CD8-positive, alpha-beta memory T cell (primary cell): ENCODE measurements at regions not wholly inside any gene's neighbourhood (a gene's known extent, or its start where the extent isn't known, plus 50 kb on each side); places are given as distances from the start of the nearest gene placed in this dataset.

Experiments used
- CTCF ChIA-PET: fragments of 350-600 bp; sonication (Branson Sonifier 250); formaldehyde crosslinking; loops from one replicate; lab custom pipeline; 2021; ENCODE audit warnings: antibody characterized with exemption; lab: Charles Lee
- POLR2A ChIA-PET: fragments of 350-600 bp; sonication (Branson Sonifier 250); formaldehyde crosslinking; loops from one replicate; lab custom pipeline; 2021; ENCODE audit warnings: antibody characterized with exemption; lab: Charles Lee
- DNase-seq, 5 donors: peaks; one replicate each; pipeline versions ENCODE4 v3.0.0 to v3.0.0-alpha.2; 2020 to 2022; ENCODE audit warnings: mixed read lengths in 1 of 5
- H3K27ac ChIP-seq: one replicate; pipeline ENCODE4 v1.7.0; 2013; ENCODE audit warnings: low read depth, mild to moderate bottlenecking, low read length, moderate library complexity
- H3K27me3 ChIP-seq: 2 replicates; pipeline ENCODE4 v1.7.0; 2013; ENCODE audit warnings: low read length, mild to moderate bottlenecking; ENCODE audit not compliant: insufficient read depth, poor library complexity, severe bottlenecking
- H3K36me3 ChIP-seq: 2 replicates; pipeline ENCODE4 v1.7.0; 2013; ENCODE audit warnings: mild to moderate bottlenecking, low read length, moderate library complexity; ENCODE audit not compliant: insufficient read depth
- H3K4me1 ChIP-seq: 2 replicates; pipeline ENCODE4 v1.7.0; 2013; ENCODE audit warnings: mild to moderate bottlenecking, low read length, moderate library complexity; ENCODE audit not compliant: insufficient read depth
- H3K4me3 ChIP-seq: 2 replicates; pipeline ENCODE4 v1.7.0; 2013; ENCODE audit warnings: mild to moderate bottlenecking, low read length
- H3K9me3 ChIP-seq: 2 replicates; pipeline ENCODE4 v1.7.0; 2013; ENCODE audit warnings: mild to moderate bottlenecking, low read length
- H3K27ac Mint-ChIP-seq, 8 donors: one replicate each; pipeline ENCODE4 v1.8.0; 2020 to 2021; ENCODE audit warnings: mixed read lengths in 8 of 8, mild to moderate bottlenecking in 6 of 8, inconsistent platforms in 3 of 8, moderate library complexity in 3 of 8
- H3K27me3 Mint-ChIP-seq, 2 donors: one replicate each; pipeline ENCODE4 v1.8.0; 2020 to 2021; ENCODE audit warnings: mixed read lengths in 2 of 2, mild to moderate bottlenecking in 1 of 2, moderate library complexity in 1 of 2
- H3K36me3 Mint-ChIP-seq, 3 donors: one replicate each; pipeline ENCODE4 v1.8.0; 2020 to 2021; ENCODE audit warnings: mixed read lengths in 3 of 3, inconsistent platforms in 1 of 3, mild to moderate bottlenecking in 1 of 3
- H3K4me1 Mint-ChIP-seq, 3 donors: one replicate each; pipeline ENCODE4 v1.8.0; 2020 to 2021; ENCODE audit warnings: mixed read lengths in 3 of 3, inconsistent platforms in 1 of 3, mild to moderate bottlenecking in 1 of 3
- H3K4me3 Mint-ChIP-seq, 7 donors: one replicate each; pipeline ENCODE4 v1.8.0; 2020 to 2021; ENCODE audit warnings: mixed read lengths in 7 of 7, mild to moderate bottlenecking in 6 of 7, moderate library complexity in 4 of 7, inconsistent platforms in 2 of 7
- H3K9me3 Mint-ChIP-seq, 5 donors: one replicate each; pipeline ENCODE4 v1.8.0; 2020 to 2022; ENCODE audit warnings: mixed read lengths in 5 of 5, mild to moderate bottlenecking in 3 of 5, moderate library complexity in 2 of 5, inconsistent platforms in 1 of 5

- no peak overlapping the region for H3K4me3 ChIP-seq
- H3K4me1 ChIP-seq = no peaks in the 10 kb centered on the region
- H3K9me3 ChIP-seq = no peaks in the 10 kb centered on the region
- H3K36me3 ChIP-seq = no peaks in the 10 kb centered on the region
- H3K27me3 ChIP-seq = no peaks in the 10 kb centered on the region
- Mint-ChIP-seq H3K4me3 (no peak overlapping the region), H3K9me3 (no peaks in the 10 kb centered on the region), H3K27ac (no peak overlapping the region), H3K36me3 (no peaks in the 10 kb centered on the region), H3K4me1 (no peaks in the 10 kb centered on the region), H3K27me3 (peaks cover 11 to 39% of the 10 kb centered on the region in 2 donors)
- H3K27ac ChIP-seq = no peak overlapping the region
- DNase-seq = no peak
- CTCF ChIA-PET = no interaction called here
- POLR2A ChIA-PET = no interaction called here
These were observed 127.9 kb downstream of the ENGASE start for GRCh38 chr17:79202480-79202879.

- CTCF ChIA-PET = no interaction called here
- Histone ChIP-seq H3K27me3 (no peaks in the 10 kb centered on the region), H3K4me3 (no peak overlapping the region), H3K27ac (no peak overlapping the region), H3K9me3 (no peaks in the 10 kb centered on the region), H3K36me3 (no peaks in the 10 kb centered on the region), H3K4me1 (no peaks in the 10 kb centered on the region)
- Mint-ChIP-seq H3K27me3 (peaks cover 11 to 36% of the 10 kb centered on the region in 2 donors), H3K4me1 (no peaks in the 10 kb centered on the region), H3K36me3 (no peaks in the 10 kb centered on the region), H3K9me3 (no peaks in the 10 kb centered on the region), H3K4me3 (peak overlapping the region in 1 of 7 donors; percentile 15), H3K27ac (no peak overlapping the region)
- no peak for DNase-seq
- POLR2A ChIA-PET = no interaction called here
These were observed 127.1 kb downstream of the ENGASE start for GRCh38 chr17:79201536-79202227.

GRCh38 chr17:79201119-79201518, 126.5 kb downstream of the ENGASE start:
- POLR2A ChIA-PET = no interaction called here
- H3K27ac Mint-ChIP-seq = no peak overlapping the region
- H3K27me3 Mint-ChIP-seq = peaks cover 11 to 40% of the 10 kb centered on the region in 2 donors
- H3K4me1 Mint-ChIP-seq = no peaks in the 10 kb centered on the region
- H3K9me3 Mint-ChIP-seq = no peaks in the 10 kb centered on the region
- H3K4me3 ChIP-seq = no peak overlapping the region
- no peaks in the 10 kb centered on the region for H3K9me3 ChIP-seq
- no peaks in the 10 kb centered on the region for H3K36me3 Mint-ChIP-seq
- H3K27ac ChIP-seq = no peak overlapping the region
- no peaks in the 10 kb centered on the region for H3K36me3 ChIP-seq
- H3K27me3 ChIP-seq = no peaks in the 10 kb centered on the region
- H3K4me1 ChIP-seq = no peaks in the 10 kb centered on the region
- H3K4me3 Mint-ChIP-seq = no peak overlapping the region
- CTCF ChIA-PET = no interaction called here
- DNase-seq = no peak

GRCh38 chr17:79196913-79197312, 122.3 kb downstream of the ENGASE start:
- no peaks in the 10 kb centered on the region for H3K36me3 Mint-ChIP-seq
- Histone ChIP-seq H3K4me3 (no peak overlapping the region), H3K9me3 (no peaks in the 10 kb centered on the region), H3K27ac (no peak overlapping the region), H3K4me1 (no peaks in the 10 kb centered on the region), H3K36me3 (no peaks in the 10 kb centered on the region), H3K27me3 (peaks cover 2% of the 10 kb centered on the region)
- H3K9me3 Mint-ChIP-seq = no peaks in the 10 kb centered on the region
- H3K27ac Mint-ChIP-seq = no peak overlapping the region
- no peak for DNase-seq
- POLR2A ChIA-PET = no interaction called here
- CTCF ChIA-PET = no interaction called here
- H3K27me3 Mint-ChIP-seq = peaks cover 21 to 50% of the 10 kb centered on the region in 2 donors
- H3K4me1 Mint-ChIP-seq = no peaks in the 10 kb centered on the region
- no peak overlapping the region for H3K4me3 Mint-ChIP-seq

GRCh38 chr17:79192503-79193351, 118.1 kb downstream of the ENGASE start:
- Mint-ChIP-seq H3K4me1 (no peaks in the 10 kb centered on the region), H3K9me3 (peaks cover 0 to 2% (median 0%) of the 10 kb centered on the region in 5 donors), H3K27me3 (peaks cover 23 to 48% of the 10 kb centered on the region in 2 donors), H3K4me3 (no peak overlapping the region), H3K36me3 (no peaks in the 10 kb centered on the region), H3K27ac (no peak overlapping the region)
- Histone ChIP-seq H3K4me1 (no peaks in the 10 kb centered on the region), H3K27me3 (peaks cover 2% of the 10 kb centered on the region), H3K27ac (no peak overlapping the region), H3K4me3 (no peak overlapping the region), H3K36me3 (no peaks in the 10 kb centered on the region), H3K9me3 (no peaks in the 10 kb centered on the region)
- POLR2A ChIA-PET = no interaction called here
- DNase-seq = no peak
- CTCF ChIA-PET = no interaction called here

GRCh38 chr17:79191270-79191934, 116.8 kb downstream of the ENGASE start:
- DNase-seq = no peak
- Mint-ChIP-seq H3K9me3 (peaks cover 0 to 2% (median 0%) of the 10 kb centered on the region in 5 donors), H3K4me1 (no peaks in the 10 kb centered on the region), H3K27ac (no peak overlapping the region), H3K36me3 (no peaks in the 10 kb centered on the region), H3K4me3 (no peak overlapping the region), H3K27me3 (peaks cover 27 to 54% of the 10 kb centered on the region in 2 donors)
- Histone ChIP-seq H3K27ac (no peak overlapping the region), H3K9me3 (no peaks in the 10 kb centered on the region), H3K4me1 (no peaks in the 10 kb centered on the region), H3K4me3 (no peak overlapping the region), H3K36me3 (no peaks in the 10 kb centered on the region), H3K27me3 (peaks cover 2% of the 10 kb centered on the region)
- ChIA-PET POLR2A (no interaction called here), CTCF (interaction anchor here (1.5 kb wide), 1 partner anchor 9 kb away, joined by 3 read pairs; no protein-coding TSS in a partner anchor)

GRCh38 chr17:79189305-79189704, 114.7 kb downstream of the ENGASE start:
- Mint-ChIP-seq H3K27me3 (peaks cover 30 to 69% of the 10 kb centered on the region in 2 donors), H3K4me3 (no peak overlapping the region), H3K36me3 (no peaks in the 10 kb centered on the region), H3K9me3 (peaks cover 0 to 2% (median 0%) of the 10 kb centered on the region in 5 donors), H3K4me1 (no peaks in the 10 kb centered on the region), H3K27ac (no peak overlapping the region)
- POLR2A ChIA-PET = no interaction called here
- Histone ChIP-seq H3K4me1 (no peaks in the 10 kb centered on the region), H3K4me3 (no peak overlapping the region), H3K27ac (no peak overlapping the region), H3K9me3 (no peaks in the 10 kb centered on the region), H3K27me3 (peaks cover 4% of the 10 kb centered on the region), H3K36me3 (no peaks in the 10 kb centered on the region)
- CTCF ChIA-PET = no interaction called here
- no peak for DNase-seq

GRCh38 chr17:79188685-79189084, 114.1 kb downstream of the ENGASE start:
- Histone ChIP-seq H3K27me3 (peaks cover 7% of the 10 kb centered on the region), H3K9me3 (no peaks in the 10 kb centered on the region), H3K4me3 (no peak overlapping the region), H3K4me1 (no peaks in the 10 kb centered on the region), H3K27ac (no peak overlapping the region), H3K36me3 (no peaks in the 10 kb centered on the region)
- CTCF ChIA-PET = no interaction called here
- POLR2A ChIA-PET = no interaction called here
- H3K9me3 Mint-ChIP-seq = peaks cover 0 to 2% (median 0%) of the 10 kb centered on the region in 5 donors
- no peak overlapping the region for H3K27ac Mint-ChIP-seq
- no peak for DNase-seq
- H3K4me1 Mint-ChIP-seq = no peaks in the 10 kb centered on the region
- no peak overlapping the region for H3K4me3 Mint-ChIP-seq
- peaks cover 29 to 71% of the 10 kb centered on the region in 2 donors for H3K27me3 Mint-ChIP-seq
- no peaks in the 10 kb centered on the region for H3K36me3 Mint-ChIP-seq
